NT2/D1 (cell line): ENCODE measurements at regions not wholly inside any gene's neighbourhood (a gene's known extent, or its start where the extent isn't known, plus 50 kb on each side); places are given as distances from the start of the nearest gene placed in this dataset.

Experiments used
- YY1 ChIP-seq: IDR thresholded peaks from 2 replicates; pipeline ENCODE4 v1.6.1; 2011; ENCODE audit not compliant: insufficient read length, insufficient read depth
- ZNF274 ChIP-seq: IDR thresholded peaks from 2 replicates; pipeline ENCODE4 v1.6.1; 2011; ENCODE audit warnings: mild to moderate bottlenecking, low read depth, low read length

- TF ChIP-seq YY1 = no peak
- TF ChIP-seq ZNF274 = no peak
These were observed 535.9 kb upstream of the ADAMTS5 start for GRCh38 chr21:27502801-27503200.
